HuH-7.5 (cell line): ENCODE measurements at regions not wholly inside any gene's neighbourhood (a gene's known extent, or its start where the extent isn't known, plus 50 kb on each side); places are given as distances from the start of the nearest gene placed in this dataset.
"Not testable (repeated sequence)": the region's sequence is repeated elsewhere in the genome, so short reads cannot be mapped to it uniquely, and the experiment has no call there.

Source experiments
- DNase-seq: peaks from one replicate; pipeline ENCODE4 v3.0.0; 2011; ENCODE audit warnings: low spot score

- no peak for DNase-seq
These were observed 76.3 kb upstream of the C7orf33 start for GRCh38 chr7:148514236-148514635.

GRCh38 chr7:148515237-148515636, 75.3 kb upstream of the C7orf33 start:
- no peak for DNase-seq

GRCh38 chr7:148515728-148516695, 74.6 kb upstream of the C7orf33 start:
- DNase-seq = no peak

GRCh38 chr7:148519386-148519785, 71.2 kb upstream of the C7orf33 start:
- DNase-seq = not testable (repeated sequence)

GRCh38 chr7:148521271-148521670, 69.3 kb upstream of the C7orf33 start:
- no peak for DNase-seq

- DNase-seq = no peak
These were observed 67.0 kb upstream of the C7orf33 start for GRCh38 chr7:148523550-148523949.

GRCh38 chr7:148524479-148525224, 65.9 kb upstream of the C7orf33 start:
- DNase-seq = no peak

- peak; percentile 38 for DNase-seq
These were observed 62.8 kb upstream of the C7orf33 start for GRCh38 chr7:148527717-148528168.

- DNase-seq = no peak
These were observed 55.3 kb upstream of the C7orf33 start for GRCh38 chr7:148535217-148535616.

- no peak for DNase-seq
These were observed 53.1 kb upstream of the C7orf33 start for GRCh38 chr7:148537435-148537834.

GRCh38 chr7:148540041-148540738, 50.4 kb upstream of the C7orf33 start:
- no peak for DNase-seq
